ENCODE measurements at regions not wholly inside any gene's neighbourhood (a gene's known extent, or its start where the extent isn't known, plus 50 kb on each side); places are given as distances from the start of the nearest gene placed in this dataset.

DNA sequence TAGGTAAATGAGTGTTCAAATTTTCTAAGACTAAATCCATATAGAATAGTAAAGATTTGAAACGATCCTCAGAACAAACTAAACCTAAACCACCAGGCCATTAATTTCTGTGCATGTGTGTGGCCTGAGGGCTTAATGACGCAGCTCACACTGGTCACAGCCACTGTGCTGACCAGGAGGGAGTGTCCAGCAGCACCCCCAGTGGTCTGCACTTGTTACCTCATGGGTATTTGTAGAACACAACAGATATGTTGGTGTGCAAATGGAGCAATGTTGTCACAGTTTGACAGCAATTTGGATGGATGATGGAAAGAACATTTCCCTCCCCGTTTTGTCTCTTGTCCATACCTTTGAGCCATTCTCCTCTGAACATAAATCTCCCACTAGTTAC is 122.4 kb upstream of the EXOC2 start:
- TF ChIP-seq ZBTB21 (tag by site-specific recombination; IDR thresholded peaks at IDR 0.05): no peak
- no peak for TF ChIP-seq ZNF138 (tag by site-specific recombination; IDR thresholded peaks at IDR 0.05; ENCODE audit: borderline replicate concordance)
- no peak for TF ChIP-seq CTCF (tag by site-specific recombination; IDR thresholded peaks at IDR 0.05)
- TF ChIP-seq ZNF350 (tag by site-specific recombination; IDR thresholded peaks at IDR 0.05): no peak
- no peak for TF ChIP-seq ZNF660 (tag by site-specific recombination; IDR thresholded peaks at IDR 0.05)
- no peak for TF ChIP-seq TCF7L2 (IDR thresholded peaks at IDR 0.05; ENCODE audit: borderline replicate concordance, low read depth, low read length)
- TF ChIP-seq, protein P1, sequence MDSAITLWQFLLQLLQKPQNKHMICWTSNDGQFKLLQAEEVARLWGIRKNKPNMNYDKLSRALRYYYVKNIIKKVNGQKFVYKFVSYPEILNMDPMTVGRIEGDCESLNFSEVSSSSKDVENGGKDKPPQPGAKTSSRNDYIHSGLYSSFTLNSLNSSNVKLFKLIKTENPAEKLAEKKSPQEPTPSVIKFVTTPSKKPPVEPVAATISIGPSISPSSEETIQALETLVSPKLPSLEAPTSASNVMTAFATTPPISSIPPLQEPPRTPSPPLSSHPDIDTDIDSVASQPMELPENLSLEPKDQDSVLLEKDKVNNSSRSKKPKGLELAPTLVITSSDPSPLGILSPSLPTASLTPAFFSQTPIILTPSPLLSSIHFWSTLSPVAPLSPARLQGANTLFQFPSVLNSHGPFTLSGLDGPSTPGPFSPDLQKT (IDR thresholded peaks at IDR 0.05; ENCODE audit: borderline replicate concordance, low read depth, low read length): no peak
- TF ChIP-seq ZNF366 (tag by site-specific recombination; conservative IDR thresholded peaks at IDR 0.05): no peak
- TF ChIP-seq ZNF354C (tag by site-specific recombination; IDR thresholded peaks at IDR 0.05; ENCODE audit: borderline replicate concordance, low read depth): no peak
- no peak for TF ChIP-seq ZFHX2 (tag by site-specific recombination; conservative IDR thresholded peaks at IDR 0.05)
- TF ChIP-seq ZNF174 (tag by site-specific recombination; IDR thresholded peaks at IDR 0.05): no peak
- no peak for TF ChIP-seq MZF1 (tag by site-specific recombination; IDR thresholded peaks at IDR 0.05; ENCODE audit: borderline replicate concordance)
